ENCODE measurements at regions not wholly inside any gene's neighbourhood (a gene's known extent, or its start where the extent isn't known, plus 50 kb on each side); places are given as distances from the start of the nearest gene placed in this dataset.

GRCh38 chrX:69080855-69081465 is 84.3 kb downstream of the PJA1 start:
- H3K27me3 ChIP-seq (ENCODE audit: insufficient read depth, poor library complexity, severe bottlenecking), result no peaks in the 10 kb centered on the region
- no peak for DNase-seq (ENCODE audit: low read depth in 1 of 2, low spot score in 1 of 2)
- no peak overlapping the region for H3K27ac ChIP-seq (replicated peaks)
- no peak overlapping the region for H3K4me3 ChIP-seq (replicated peaks; ENCODE audit: insufficient read depth, low read length)
- TF ChIP-seq REST (IDR thresholded peaks at IDR 0.05; ENCODE audit: insufficient replicate concordance, low read depth) (no peak), POLR2AphosphoS5 (IDR thresholded peaks at IDR 0.05; ENCODE audit: low read depth) (no peak), GABPA (IDR thresholded peaks at IDR 0.05; ENCODE audit: low read depth) (no peak), SPI1 (IDR thresholded peaks at IDR 0.05; ENCODE audit: borderline replicate concordance, low read depth) (no peak), CTCF (IDR thresholded peaks at IDR 0.05; ENCODE audit: insufficient read depth, low read length) (no peak)

- no peak for TF ChIP-seq SPI1 (IDR thresholded peaks at IDR 0.05; ENCODE audit: borderline replicate concordance, low read depth)
- TF ChIP-seq REST (IDR thresholded peaks at IDR 0.05; ENCODE audit: insufficient replicate concordance, low read depth), result no peak
- no peak for TF ChIP-seq POLR2AphosphoS5 (IDR thresholded peaks at IDR 0.05; ENCODE audit: low read depth)
Observed at GRCh38 chrX:69079268-69079667, 86.0 kb downstream of the PJA1 start.

GRCh38 chrX:69077895-69078455 is 87.3 kb downstream of the PJA1 start:
- DNase-seq (ENCODE audit: low read depth in 1 of 2, low spot score in 1 of 2), result no peak
- H3K27me3 ChIP-seq (ENCODE audit: insufficient read depth, poor library complexity, severe bottlenecking), result no peaks in the 10 kb centered on the region

More at GRCh38 chrX:69079268-69079667, 86.0 kb downstream of the PJA1 start:
- no peak for DNase-seq (ENCODE audit: low read depth in 1 of 2, low spot score in 1 of 2)
- Histone ChIP-seq H3K27me3 (ENCODE audit: insufficient read depth, poor library complexity, severe bottlenecking) (no peaks in the 10 kb centered on the region), H3K4me3 (replicated peaks; ENCODE audit: insufficient read depth, low read length) (no peak overlapping the region), H3K27ac (replicated peaks) (no peak overlapping the region)

More at GRCh38 chrX:69077895-69078455, 87.3 kb downstream of the PJA1 start:
- Histone ChIP-seq H3K27ac (replicated peaks) (no peak overlapping the region), H3K4me3 (replicated peaks; ENCODE audit: insufficient read depth, low read length) (no peak overlapping the region)
- no peak for TF ChIP-seq SPI1 (IDR thresholded peaks at IDR 0.05; ENCODE audit: borderline replicate concordance, low read depth)
- TF ChIP-seq CTCF (IDR thresholded peaks at IDR 0.05; ENCODE audit: insufficient read depth, low read length), result no peak
- TF ChIP-seq POLR2AphosphoS5 (IDR thresholded peaks at IDR 0.05; ENCODE audit: low read depth), result no peak
- TF ChIP-seq GABPA (IDR thresholded peaks at IDR 0.05; ENCODE audit: low read depth), result no peak
- TF ChIP-seq REST (IDR thresholded peaks at IDR 0.05; ENCODE audit: insufficient replicate concordance, low read depth), result no peak

Measured in HL-60 (cell line).